Inflammatory macrophage (primary cell): ENCODE measurements at regions not wholly inside any gene's neighbourhood (a gene's known extent, or its start where the extent isn't known, plus 50 kb on each side); places are given as distances from the start of the nearest gene placed in this dataset.
"Not testable (repeated sequence)": the region's sequence is repeated elsewhere in the genome, so short reads cannot be mapped to it uniquely, and the experiment has no call there.

Source experiments
- DNase-seq, 2 donors: peaks; one replicate each; pipeline ENCODE4 v3.0.0-alpha.2; 2020 to 2022

- DNase-seq: no peak
Observed at GRCh38 chr2:134029418-134029817, 224.5 kb upstream of the MGAT5 start.

GRCh38 chr2:134031539-134031938 is 222.3 kb upstream of the MGAT5 start:
- DNase-seq: no peak

GRCh38 chr2:134035605-134036370 is 218.1 kb upstream of the MGAT5 start:
- DNase-seq: no peak

- no peak for DNase-seq
Observed at GRCh38 chr2:134039912-134040581, 213.8 kb upstream of the MGAT5 start.

GRCh38 chr2:134040626-134041172 is 213.2 kb upstream of the MGAT5 start:
- not testable (repeated sequence) for DNase-seq

GRCh38 chr2:134041877-134042276 is 212.0 kb upstream of the MGAT5 start:
- DNase-seq: no peak

GRCh38 chr2:134043028-134043427 is 210.8 kb upstream of the MGAT5 start:
- DNase-seq: not testable (repeated sequence)

- peak in 1 of 2 donors; percentile 4 for DNase-seq
Observed at GRCh38 chr2:134052173-134052572, 201.7 kb upstream of the MGAT5 start.

- DNase-seq: no peak
Observed at GRCh38 chr2:134056173-134056572, 197.7 kb upstream of the MGAT5 start.

- not testable (repeated sequence) for DNase-seq
Observed at GRCh38 chr2:134061066-134061465, 192.8 kb upstream of the MGAT5 start.

GRCh38 chr2:134062235-134062634 is 191.6 kb upstream of the MGAT5 start:
- not testable (repeated sequence) for DNase-seq

GRCh38 chr2:134063916-134064315 is 190.0 kb upstream of the MGAT5 start:
- not testable (repeated sequence) for DNase-seq

- no peak for DNase-seq
Observed at GRCh38 chr2:134070281-134070741, 183.6 kb upstream of the MGAT5 start.

- DNase-seq: no peak
Observed at GRCh38 chr2:134072341-134072740, 181.5 kb upstream of the MGAT5 start.

- DNase-seq: no peak
Observed at GRCh38 chr2:134073023-134073422, 180.8 kb upstream of the MGAT5 start.

- DNase-seq: no peak
Observed at GRCh38 chr2:134074619-134075018, 179.3 kb upstream of the MGAT5 start.

GRCh38 chr2:134075204-134075603 is 178.7 kb upstream of the MGAT5 start:
- no peak for DNase-seq

- peak in 1 of 2 donors; percentile 11 for DNase-seq
Observed at GRCh38 chr2:134078354-134078753, 175.5 kb upstream of the MGAT5 start.

GRCh38 chr2:134079373-134079772 is 174.5 kb upstream of the MGAT5 start:
- peak in 1 of 2 donors; percentile 30 for DNase-seq

GRCh38 chr2:134080386-134081089 is 173.3 kb upstream of the MGAT5 start:
- no peak for DNase-seq

GRCh38 chr2:134081238-134081938 is 172.5 kb upstream of the MGAT5 start:
- DNase-seq: no peak

GRCh38 chr2:134083548-134083947 is 170.3 kb upstream of the MGAT5 start:
- no peak for DNase-seq
